ENCODE measurements at regions not wholly inside any gene's neighbourhood (a gene's known extent, or its start where the extent isn't known, plus 50 kb on each side); places are given as distances from the start of the nearest gene placed in this dataset.
"Not testable (repeated sequence)": the region's sequence is repeated elsewhere in the genome, so short reads cannot be mapped to it uniquely, and the experiment has no call there.

GRCh38 chr5:163312598-163312997, 124.8 kb upstream of the CCNG1 start:
- no peak for DNase-seq (ENCODE audit: low read depth)
- no peak for TF ChIP-seq CTCF (IDR thresholded peaks at IDR 0.05; ENCODE audit: insufficient read depth, low read length)
- H3K4me3 ChIP-seq (ENCODE audit: low read depth, low read length): no peak overlapping the region

- DNase-seq (ENCODE audit: low read depth); H3K4me3 ChIP-seq (ENCODE audit: low read depth, low read length): not testable (repeated sequence)
Measured at GRCh38 chr5:163313049-163313448, 124.3 kb upstream of the CCNG1 start.

- not testable (repeated sequence) for DNase-seq (ENCODE audit: low read depth); H3K4me3 ChIP-seq (ENCODE audit: low read depth, low read length)
Measured at GRCh38 chr5:163316374-163316773, 121.0 kb upstream of the CCNG1 start.

- no peak for TF ChIP-seq CTCF (IDR thresholded peaks at IDR 0.05; ENCODE audit: insufficient read depth, low read length)
- no peak overlapping the region for H3K4me3 ChIP-seq (ENCODE audit: low read depth, low read length)
- DNase-seq (ENCODE audit: low read depth): no peak
Measured at GRCh38 chr5:163318707-163319106, 118.7 kb upstream of the CCNG1 start.

GRCh38 chr5:163321511-163321910, 115.9 kb upstream of the CCNG1 start:
- no peak for TF ChIP-seq CTCF (IDR thresholded peaks at IDR 0.05; ENCODE audit: insufficient read depth, low read length)
- H3K4me3 ChIP-seq (ENCODE audit: low read depth, low read length): no peak overlapping the region
- DNase-seq (ENCODE audit: low read depth): no peak

- H3K4me3 ChIP-seq (ENCODE audit: low read depth, low read length): no peak overlapping the region
- DNase-seq (ENCODE audit: low read depth): no peak
- TF ChIP-seq CTCF (IDR thresholded peaks at IDR 0.05; ENCODE audit: insufficient read depth, low read length): no peak
Measured at GRCh38 chr5:163330723-163331668, 106.4 kb upstream of the CCNG1 start.

- not testable (repeated sequence) for DNase-seq (ENCODE audit: low read depth); H3K4me3 ChIP-seq (ENCODE audit: low read depth, low read length)
Measured at GRCh38 chr5:163336074-163336473, 101.3 kb upstream of the CCNG1 start.

GRCh38 chr5:163339148-163339547, 98.2 kb upstream of the CCNG1 start:
- no peak overlapping the region for H3K4me3 ChIP-seq (ENCODE audit: low read depth, low read length)
- TF ChIP-seq CTCF (IDR thresholded peaks at IDR 0.05; ENCODE audit: insufficient read depth, low read length): no peak
- DNase-seq (ENCODE audit: low read depth): peak; percentile 2

- DNase-seq (ENCODE audit: low read depth); H3K4me3 ChIP-seq (ENCODE audit: low read depth, low read length): not testable (repeated sequence)
Measured at GRCh38 chr5:163340378-163340777, 97.0 kb upstream of the CCNG1 start.
